Skin of body (tissue), 1 donor: ENCODE measurements at regions not wholly inside any gene's neighbourhood (a gene's known extent, or its start where the extent isn't known, plus 50 kb on each side); places are given as distances from the start of the nearest gene placed in this dataset.
A peak's percentile ranks its signal among the peaks of the same experiment; 100 is the strongest.

Experiments used
- DNase-seq: peaks from one replicate; lab custom pipeline; 2025; lab: John Stamatoyannopoulos, UW

DNA sequence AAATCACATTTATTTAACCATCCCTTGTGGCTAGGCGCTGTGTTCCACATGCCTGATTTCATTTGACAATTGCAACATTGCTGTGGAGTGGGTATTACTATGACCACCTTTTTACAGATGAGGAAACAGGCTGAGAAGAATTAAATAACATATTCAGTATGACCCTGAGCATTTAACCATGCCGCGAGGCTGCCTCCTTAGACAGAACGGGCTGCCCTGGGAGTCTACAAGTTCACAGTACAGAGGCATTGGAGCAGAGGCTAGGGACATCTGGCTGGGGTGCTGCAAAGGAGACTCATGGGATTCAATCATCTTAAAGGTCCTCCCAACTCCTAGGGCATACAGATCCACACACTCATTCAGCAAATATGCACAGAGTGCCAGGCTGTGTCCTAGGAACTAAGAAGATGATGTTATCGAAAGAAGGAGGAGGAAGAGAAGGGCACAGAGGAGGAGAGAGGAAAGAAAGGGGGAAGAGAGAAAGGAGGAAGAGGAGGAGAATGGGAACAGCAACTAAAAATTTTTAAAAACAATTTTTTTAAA is 164.7 kb upstream of the CCND2 start:
- no peak for DNase-seq

DNA sequence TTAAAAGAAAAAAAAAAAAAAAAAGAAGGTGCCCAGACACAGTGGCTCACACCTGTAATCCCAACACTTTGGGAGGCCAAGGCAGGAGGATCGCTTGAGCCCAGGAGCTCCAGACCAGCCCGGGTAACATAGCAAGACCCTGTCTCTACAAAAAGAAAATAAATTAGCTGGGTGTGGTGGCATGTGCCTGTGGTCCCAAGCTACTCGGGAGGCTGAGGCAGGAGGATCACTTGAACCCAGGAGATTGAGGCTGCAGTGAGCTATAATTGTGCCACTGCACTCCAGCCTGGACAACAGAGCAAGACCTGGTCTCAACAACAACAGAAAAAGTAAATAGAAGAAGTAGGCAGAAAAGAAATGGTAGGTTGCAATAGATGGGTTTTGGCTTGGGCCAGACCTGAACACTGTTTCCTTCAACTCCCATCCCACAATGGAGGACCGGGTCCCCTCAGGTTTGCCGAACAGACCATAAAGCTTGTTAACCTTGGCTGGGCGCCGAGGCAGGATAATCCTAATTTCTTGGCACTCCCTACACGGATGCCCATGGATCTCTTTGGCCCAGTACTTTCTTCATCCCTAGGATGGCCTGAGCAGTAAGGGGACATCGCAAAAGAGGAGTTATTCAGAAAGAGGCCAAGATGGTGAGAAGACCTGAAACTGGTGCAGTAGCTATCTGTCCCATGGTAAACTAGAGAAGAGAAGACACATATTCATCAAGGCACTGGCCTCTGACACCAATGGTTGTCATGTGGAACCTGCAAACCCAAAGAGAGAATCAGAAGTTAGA is 165.5 kb upstream of the CCND2 start:
- DNase-seq = no peak

GRCh38 chr12:4107436-4107878 is 166.1 kb upstream of the CCND2 start:
- peak; percentile 39 for DNase-seq

DNA sequence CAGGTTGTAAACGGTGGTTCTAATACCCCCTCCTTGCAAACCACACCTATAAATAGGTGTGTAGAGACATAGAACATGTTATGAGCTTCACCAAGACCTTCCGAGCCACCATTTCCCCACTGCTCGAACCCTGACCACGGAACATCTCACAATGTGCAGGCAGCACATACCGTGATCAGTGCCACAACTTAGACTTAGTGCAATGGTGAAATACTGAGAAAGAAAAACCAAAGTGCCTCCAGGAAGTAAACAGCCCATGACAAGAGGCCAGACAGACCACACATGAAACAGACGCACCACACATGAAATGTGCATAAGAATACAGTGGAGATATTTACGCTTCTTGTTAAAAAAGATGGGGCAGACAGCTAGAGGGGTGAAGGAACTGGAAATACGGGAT is 166.9 kb upstream of the CCND2 start:
- DNase-seq = no peak

DNA sequence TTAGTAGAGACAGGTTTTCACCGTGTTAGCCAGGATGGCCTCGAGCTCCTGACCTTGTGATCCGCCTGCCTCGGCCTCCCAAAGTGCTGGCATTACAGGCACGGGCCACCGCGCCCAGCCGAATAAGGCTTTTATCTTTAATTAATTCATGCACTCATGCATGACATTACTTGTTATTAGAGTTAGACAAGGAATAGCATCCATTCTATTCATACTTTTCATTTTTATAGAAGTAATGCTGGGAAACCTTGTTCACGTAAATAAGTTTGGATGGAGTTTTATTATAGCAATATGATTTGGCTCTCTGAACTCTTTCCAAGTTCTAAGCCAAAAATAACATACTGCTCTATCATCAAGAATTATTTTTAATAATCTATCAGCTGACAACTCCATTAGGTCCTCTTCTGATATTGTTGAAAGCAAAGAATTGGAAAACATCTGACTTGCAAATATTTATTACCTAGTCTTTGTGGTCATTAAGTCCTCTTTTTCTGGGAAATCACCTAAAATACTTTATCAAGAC is 168.8 kb upstream of the CCND2 start:
- no peak for DNase-seq

DNA sequence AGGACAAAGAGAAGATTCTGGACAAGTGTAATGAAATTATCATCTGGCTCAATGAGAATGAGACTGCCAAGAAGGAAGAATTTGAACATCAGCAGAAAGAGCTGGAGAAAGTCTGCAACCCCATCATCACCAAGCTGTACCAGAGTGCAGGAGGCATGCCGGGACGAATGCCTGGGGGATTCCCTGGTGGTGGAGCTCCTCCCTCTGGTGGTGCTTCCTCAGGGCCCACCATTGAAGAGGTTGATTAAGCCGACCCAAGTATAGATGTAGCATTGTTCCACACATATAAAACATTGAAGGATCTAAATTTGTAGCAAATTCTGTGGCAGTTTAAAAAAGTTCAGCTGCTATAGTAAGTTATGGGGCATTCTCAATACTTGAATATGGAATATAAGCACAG is 174.3 kb upstream of the CCND2 start:
- DNase-seq = no peak

- DNase-seq = no peak
Measured at GRCh38 chr12:4091016-4091743, 182.4 kb upstream of the CCND2 start.

- no peak for DNase-seq
Measured at GRCh38 chr12:4089956-4090355, 183.6 kb upstream of the CCND2 start.

DNA sequence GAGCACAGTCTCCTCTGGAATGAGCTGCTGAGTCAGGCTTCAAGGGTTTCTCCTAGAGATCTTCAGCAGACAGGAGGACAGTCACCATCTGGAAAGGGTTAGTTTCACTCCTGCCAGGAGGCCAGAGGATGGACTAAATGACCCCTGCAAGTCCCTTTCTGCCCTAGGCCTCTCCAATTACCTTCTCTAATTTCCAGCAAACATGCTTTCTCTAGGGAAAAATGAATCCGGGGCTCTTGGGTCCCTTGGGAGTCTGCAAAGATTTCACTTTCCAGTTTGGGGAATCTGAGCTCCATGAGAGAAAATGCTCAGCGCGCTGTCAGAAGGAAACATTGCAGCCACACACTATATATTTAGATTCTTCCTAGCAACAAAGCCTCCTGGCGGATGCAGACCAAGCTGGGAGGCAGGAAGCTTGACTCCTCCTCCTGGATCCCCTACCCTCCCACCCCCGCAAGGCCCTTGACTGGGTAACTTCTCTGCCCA is 184.4 kb upstream of the CCND2 start:
- peak; percentile 84 for DNase-seq

GRCh38 chr12:4088451-4088850 is 185.1 kb upstream of the CCND2 start:
- DNase-seq = no peak

GRCh38 chr12:4086481-4086880 is 187.1 kb upstream of the CCND2 start:
- peak; percentile 73 for DNase-seq

- no peak for DNase-seq
Measured at GRCh38 chr12:4084573-4084972, 189.0 kb upstream of the CCND2 start.

GRCh38 chr12:4082809-4083403 is 190.7 kb upstream of the CCND2 start:
- no peak for DNase-seq

- DNase-seq = no peak
Measured at GRCh38 chr12:4080213-4080612, 193.3 kb upstream of the CCND2 start.

DNA sequence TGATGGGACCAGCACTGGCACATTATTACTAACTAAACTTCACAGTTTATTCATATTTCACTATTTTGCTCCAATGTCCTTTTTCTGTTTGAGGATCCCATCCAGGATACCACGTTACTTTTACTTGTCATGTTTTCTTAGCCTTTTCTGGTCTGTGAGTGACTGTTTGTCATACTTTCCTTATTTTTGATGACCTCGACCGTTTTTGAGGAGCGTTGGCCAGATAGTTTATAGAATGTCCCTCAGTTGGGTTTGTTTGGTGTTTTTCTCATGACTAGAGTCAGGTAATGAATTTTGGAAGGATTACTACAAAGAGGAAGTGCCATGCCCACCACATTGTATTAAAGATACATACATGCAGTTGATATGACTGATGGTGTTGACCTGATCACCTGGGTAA is 199.4 kb upstream of the CCND2 start:
- DNase-seq = no peak

GRCh38 chr12:4069670-4070010 is 196.4 kb upstream of the PARP11 start:
- DNase-seq = no peak

- DNase-seq = no peak
Measured at GRCh38 chr12:4068981-4069669, 195.9 kb upstream of the PARP11 start.

DNA sequence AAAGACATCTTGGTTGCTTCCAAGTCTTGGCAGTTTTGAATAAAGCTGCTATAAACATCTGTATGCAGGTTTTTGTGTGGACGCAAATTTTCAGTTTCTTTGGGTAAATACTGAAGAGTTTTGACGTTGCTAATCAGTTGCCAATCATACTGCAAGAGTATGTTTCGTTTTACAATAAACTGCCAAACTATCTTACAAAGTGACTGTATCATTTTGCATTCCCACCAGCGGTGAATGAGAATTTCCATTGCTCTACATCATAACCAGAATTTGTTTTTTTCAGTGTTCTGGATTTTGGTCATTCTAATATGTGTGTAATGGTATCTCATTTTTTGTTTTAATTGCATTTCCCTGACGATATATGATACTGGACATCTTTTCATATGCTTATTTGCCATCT is 190.8 kb upstream of the PARP11 start:
- no peak for DNase-seq

GRCh38 chr12:4059898-4060568 is 186.8 kb upstream of the PARP11 start:
- DNase-seq = no peak

- DNase-seq = no peak
Measured at GRCh38 chr12:4056910-4057845, 184.0 kb upstream of the PARP11 start.
